ENCODE measurements at regions not wholly inside any gene's neighbourhood (a gene's known extent, or its start where the extent isn't known, plus 50 kb on each side); places are given as distances from the start of the nearest gene placed in this dataset.

GRCh38 chr2:176501617-176502016, 232.4 kb downstream of the MTX2 start:
- Histone ChIP-seq H3K27me3 (ENCODE audit: insufficient read depth, low read length) (no peaks in the 10 kb centered on the region), H3K4me3 (ENCODE audit: low read depth, low read length) (no peak overlapping the region), H3K27ac (ENCODE audit: low read depth, low read length) (no peak overlapping the region), H3K36me3 (ENCODE audit: insufficient read depth, low read length) (no peaks in the 10 kb centered on the region), H3K4me1 (ENCODE audit: control insufficient read depth, insufficient read depth, low read length, unreplicated experiment) (no peaks in the 10 kb centered on the region), H3K79me2 (ENCODE audit: control insufficient read depth, insufficient read depth, low read length, unreplicated experiment) (no peaks in the 10 kb centered on the region), H2AFZ (ENCODE audit: low read length, unreplicated experiment) (no peak overlapping the region)

- H3K36me3 ChIP-seq (ENCODE audit: insufficient read depth, low read length): no peaks in the 10 kb centered on the region
- no peak overlapping the region for H3K27ac ChIP-seq (ENCODE audit: low read depth, low read length)
Measured at GRCh38 chr2:176502619-176503018, 233.4 kb downstream of the MTX2 start.

GRCh38 chr2:176503776-176504175, 234.5 kb downstream of the MTX2 start:
- Histone ChIP-seq H3K27me3 (ENCODE audit: insufficient read depth, low read length) (no peaks in the 10 kb centered on the region), H3K27ac (ENCODE audit: low read depth, low read length) (no peak overlapping the region), H3K4me3 (ENCODE audit: low read depth, low read length) (no peak overlapping the region), H2AFZ (ENCODE audit: low read length, unreplicated experiment) (no peak overlapping the region), H3K36me3 (ENCODE audit: insufficient read depth, low read length) (no peaks in the 10 kb centered on the region), H3K4me1 (ENCODE audit: control insufficient read depth, insufficient read depth, low read length, unreplicated experiment) (no peaks in the 10 kb centered on the region), H3K79me2 (ENCODE audit: control insufficient read depth, insufficient read depth, low read length, unreplicated experiment) (no peaks in the 10 kb centered on the region)

More at GRCh38 chr2:176502619-176503018, 233.4 kb downstream of the MTX2 start:
- Histone ChIP-seq H3K27me3 (ENCODE audit: insufficient read depth, low read length) (no peaks in the 10 kb centered on the region), H3K4me1 (ENCODE audit: control insufficient read depth, insufficient read depth, low read length, unreplicated experiment) (no peaks in the 10 kb centered on the region), H2AFZ (ENCODE audit: low read length, unreplicated experiment) (no peak overlapping the region), H3K79me2 (ENCODE audit: control insufficient read depth, insufficient read depth, low read length, unreplicated experiment) (no peaks in the 10 kb centered on the region), H3K4me3 (ENCODE audit: low read depth, low read length) (no peak overlapping the region)

- Histone ChIP-seq H3K36me3 (ENCODE audit: insufficient read depth, low read length) (no peaks in the 10 kb centered on the region), H2AFZ (ENCODE audit: low read length, unreplicated experiment) (no peak overlapping the region), H3K4me3 (ENCODE audit: low read depth, low read length) (no peak overlapping the region), H3K27ac (ENCODE audit: low read depth, low read length) (no peak overlapping the region), H3K27me3 (ENCODE audit: insufficient read depth, low read length) (no peaks in the 10 kb centered on the region), H3K79me2 (ENCODE audit: control insufficient read depth, insufficient read depth, low read length, unreplicated experiment) (no peaks in the 10 kb centered on the region), H3K4me1 (ENCODE audit: control insufficient read depth, insufficient read depth, low read length, unreplicated experiment) (no peaks in the 10 kb centered on the region)
Measured at GRCh38 chr2:176504440-176504839, 235.2 kb downstream of the MTX2 start.

GRCh38 chr2:176507786-176508185, 238.5 kb downstream of the MTX2 start:
- Histone ChIP-seq H3K79me2 (ENCODE audit: control insufficient read depth, insufficient read depth, low read length, unreplicated experiment) (no peaks in the 10 kb centered on the region), H3K4me3 (ENCODE audit: low read depth, low read length) (no peak overlapping the region), H3K4me1 (ENCODE audit: control insufficient read depth, insufficient read depth, low read length, unreplicated experiment) (no peaks in the 10 kb centered on the region), H3K27me3 (ENCODE audit: insufficient read depth, low read length) (no peaks in the 10 kb centered on the region), H3K36me3 (ENCODE audit: insufficient read depth, low read length) (no peaks in the 10 kb centered on the region), H3K27ac (ENCODE audit: low read depth, low read length) (no peak overlapping the region), H2AFZ (ENCODE audit: low read length, unreplicated experiment) (no peak overlapping the region)

GRCh38 chr2:176508374-176508773, 239.1 kb downstream of the MTX2 start:
- Histone ChIP-seq H2AFZ (ENCODE audit: low read length, unreplicated experiment) (no peak overlapping the region), H3K27me3 (ENCODE audit: insufficient read depth, low read length) (no peaks in the 10 kb centered on the region), H3K4me1 (ENCODE audit: control insufficient read depth, insufficient read depth, low read length, unreplicated experiment) (no peaks in the 10 kb centered on the region), H3K36me3 (ENCODE audit: insufficient read depth, low read length) (no peaks in the 10 kb centered on the region), H3K4me3 (ENCODE audit: low read depth, low read length) (no peak overlapping the region), H3K27ac (ENCODE audit: low read depth, low read length) (no peak overlapping the region), H3K79me2 (ENCODE audit: control insufficient read depth, insufficient read depth, low read length, unreplicated experiment) (no peaks in the 10 kb centered on the region)

- no peak overlapping the region for H2AFZ ChIP-seq (ENCODE audit: low read length, unreplicated experiment)
Measured at GRCh38 chr2:176508984-176509740, 239.9 kb downstream of the MTX2 start.

GRCh38 chr2:176514276-176514675, 245.0 kb downstream of the MTX2 start:
- Histone ChIP-seq H3K27ac (ENCODE audit: low read depth, low read length) (no peak overlapping the region), H2AFZ (ENCODE audit: low read length, unreplicated experiment) (no peak overlapping the region), H3K4me3 (ENCODE audit: low read depth, low read length) (no peak overlapping the region), H3K27me3 (ENCODE audit: insufficient read depth, low read length) (no peaks in the 10 kb centered on the region), H3K79me2 (ENCODE audit: control insufficient read depth, insufficient read depth, low read length, unreplicated experiment) (no peaks in the 10 kb centered on the region), H3K36me3 (ENCODE audit: insufficient read depth, low read length) (no peaks in the 10 kb centered on the region), H3K4me1 (ENCODE audit: control insufficient read depth, insufficient read depth, low read length, unreplicated experiment) (no peaks in the 10 kb centered on the region)

More at GRCh38 chr2:176508984-176509740, 239.9 kb downstream of the MTX2 start:
- Histone ChIP-seq H3K27ac (ENCODE audit: low read depth, low read length) (no peak overlapping the region), H3K36me3 (ENCODE audit: insufficient read depth, low read length) (no peaks in the 10 kb centered on the region), H3K27me3 (ENCODE audit: insufficient read depth, low read length) (no peaks in the 10 kb centered on the region), H3K4me1 (ENCODE audit: control insufficient read depth, insufficient read depth, low read length, unreplicated experiment) (no peaks in the 10 kb centered on the region), H3K79me2 (ENCODE audit: control insufficient read depth, insufficient read depth, low read length, unreplicated experiment) (no peaks in the 10 kb centered on the region), H3K4me3 (ENCODE audit: low read depth, low read length) (no peak overlapping the region)

- Histone ChIP-seq H3K4me1 (ENCODE audit: control insufficient read depth, insufficient read depth, low read length, unreplicated experiment) (no peaks in the 10 kb centered on the region), H2AFZ (ENCODE audit: low read length, unreplicated experiment) (no peak overlapping the region), H3K27ac (ENCODE audit: low read depth, low read length) (no peak overlapping the region), H3K27me3 (ENCODE audit: insufficient read depth, low read length) (no peaks in the 10 kb centered on the region), H3K79me2 (ENCODE audit: control insufficient read depth, insufficient read depth, low read length, unreplicated experiment) (no peaks in the 10 kb centered on the region), H3K4me3 (ENCODE audit: low read depth, low read length) (no peak overlapping the region), H3K36me3 (ENCODE audit: insufficient read depth, low read length) (no peaks in the 10 kb centered on the region)
Measured at GRCh38 chr2:176514805-176515500, 245.7 kb downstream of the MTX2 start.

- Histone ChIP-seq H3K4me1 (ENCODE audit: control insufficient read depth, insufficient read depth, low read length, unreplicated experiment) (no peaks in the 10 kb centered on the region), H3K27ac (ENCODE audit: low read depth, low read length) (no peak overlapping the region), H3K4me3 (ENCODE audit: low read depth, low read length) (no peak overlapping the region), H3K79me2 (ENCODE audit: control insufficient read depth, insufficient read depth, low read length, unreplicated experiment) (no peaks in the 10 kb centered on the region), H3K36me3 (ENCODE audit: insufficient read depth, low read length) (no peaks in the 10 kb centered on the region), H2AFZ (ENCODE audit: low read length, unreplicated experiment) (no peak overlapping the region), H3K27me3 (ENCODE audit: insufficient read depth, low read length) (no peaks in the 10 kb centered on the region)
Measured at GRCh38 chr2:176516051-176516602, 246.9 kb downstream of the MTX2 start.

- H3K27ac ChIP-seq (ENCODE audit: low read depth, low read length): no peak overlapping the region
- no peaks in the 10 kb centered on the region for H3K27me3 ChIP-seq (ENCODE audit: insufficient read depth, low read length)
- no peak overlapping the region for H3K4me3 ChIP-seq (ENCODE audit: low read depth, low read length)
- no peak overlapping the region for H2AFZ ChIP-seq (ENCODE audit: low read length, unreplicated experiment)
- no peaks in the 10 kb centered on the region for H3K36me3 ChIP-seq (ENCODE audit: insufficient read depth, low read length)
- H3K4me1 ChIP-seq (ENCODE audit: control insufficient read depth, insufficient read depth, low read length, unreplicated experiment): no peaks in the 10 kb centered on the region
- no peaks in the 10 kb centered on the region for H3K79me2 ChIP-seq (ENCODE audit: control insufficient read depth, insufficient read depth, low read length, unreplicated experiment)
Measured at GRCh38 chr2:176518823-176519222, 249.6 kb downstream of the MTX2 start.

Data from ACC112 (cell line).